ENCODE measurements at regions not wholly inside any gene's neighbourhood (a gene's known extent, or its start where the extent isn't known, plus 50 kb on each side); places are given as distances from the start of the nearest gene placed in this dataset.
"Not testable (repeated sequence)": the region's sequence is repeated elsewhere in the genome, so short reads cannot be mapped to it uniquely, and the experiment has no call there.

GRCh38 chr9:90489066-90489465, 153.6 kb downstream of the DIRAS2 start:
- Histone ChIP-seq H3K9me3 (ENCODE audit: control insufficient read depth, insufficient read depth, low read length) (no peaks in the 10 kb centered on the region), H3K9ac (ENCODE audit: low read depth, low read length) (no peak overlapping the region), H3K36me3 (ENCODE audit: insufficient read depth, low read length) (no peaks in the 10 kb centered on the region), H3K4me1 (ENCODE audit: insufficient read depth, low read length) (no peaks in the 10 kb centered on the region)

GRCh38 chr9:90499761-90500160, 142.9 kb downstream of the DIRAS2 start:
- H3K9ac ChIP-seq (ENCODE audit: low read depth, low read length): no peak overlapping the region
- H3K9me3 ChIP-seq (ENCODE audit: control insufficient read depth, insufficient read depth, low read length): no peaks in the 10 kb centered on the region; the same call in 1 of the 2 replicates
- peaks cover 2% of the 10 kb centered on the region; the same call in 1 of the 2 replicates for H3K36me3 ChIP-seq (ENCODE audit: insufficient read depth, low read length)
- peaks cover 10% of the 10 kb centered on the region; the same call in 1 of the 2 replicates for H3K4me1 ChIP-seq (ENCODE audit: insufficient read depth, low read length)

- H3K9me3 ChIP-seq (ENCODE audit: control insufficient read depth, insufficient read depth, low read length): no peaks in the 10 kb centered on the region; the same call in 1 of the 2 replicates
- H3K4me1 ChIP-seq (ENCODE audit: insufficient read depth, low read length): peaks cover 16% of the 10 kb centered on the region; the same call in 1 of the 2 replicates
- H3K36me3 ChIP-seq (ENCODE audit: insufficient read depth, low read length): peaks cover 2% of the 10 kb centered on the region; the same call in 1 of the 2 replicates
- H3K9ac ChIP-seq (ENCODE audit: low read depth, low read length): no peak overlapping the region
Observed at GRCh38 chr9:90502134-90502533, 140.5 kb downstream of the DIRAS2 start.

- Histone ChIP-seq H3K36me3 (ENCODE audit: insufficient read depth, low read length) (peaks cover 2% of the 10 kb centered on the region; the same call in 1 of the 2 replicates), H3K9me3 (ENCODE audit: control insufficient read depth, insufficient read depth, low read length) (no peaks in the 10 kb centered on the region; the same call in 1 of the 2 replicates), H3K9ac (ENCODE audit: low read depth, low read length) (no peak overlapping the region), H3K4me1 (ENCODE audit: insufficient read depth, low read length) (peaks cover 16% of the 10 kb centered on the region; the same call in 1 of the 2 replicates)
Observed at GRCh38 chr9:90504486-90504885, 138.1 kb downstream of the DIRAS2 start.

- H3K36me3 ChIP-seq (ENCODE audit: insufficient read depth, low read length): peaks cover 2% of the 10 kb centered on the region; the same call in 1 of the 2 replicates
- no peaks in the 10 kb centered on the region; the same call in 1 of the 2 replicates for H3K9me3 ChIP-seq (ENCODE audit: control insufficient read depth, insufficient read depth, low read length)
- no peak overlapping the region for H3K9ac ChIP-seq (ENCODE audit: low read depth, low read length)
- peaks cover 16% of the 10 kb centered on the region; the same call in 1 of the 2 replicates for H3K4me1 ChIP-seq (ENCODE audit: insufficient read depth, low read length)
Observed at GRCh38 chr9:90505695-90506094, 136.9 kb downstream of the DIRAS2 start.

GRCh38 chr9:90506402-90506801, 136.2 kb downstream of the DIRAS2 start:
- not testable (repeated sequence) for H3K9ac ChIP-seq (ENCODE audit: low read depth, low read length); H3K36me3 ChIP-seq (ENCODE audit: insufficient read depth, low read length); H3K9me3 ChIP-seq (ENCODE audit: control insufficient read depth, insufficient read depth, low read length)
- peaks cover 15% of the 10 kb centered on the region; the same call in 1 of the 2 replicates for H3K4me1 ChIP-seq (ENCODE audit: insufficient read depth, low read length)

GRCh38 chr9:90507621-90508020, 135.0 kb downstream of the DIRAS2 start:
- peaks cover 6% of the 10 kb centered on the region; the same call in 1 of the 2 replicates for H3K4me1 ChIP-seq (ENCODE audit: insufficient read depth, low read length)
- no peak overlapping the region for H3K9ac ChIP-seq (ENCODE audit: low read depth, low read length)
- no peaks in the 10 kb centered on the region for H3K9me3 ChIP-seq (ENCODE audit: control insufficient read depth, insufficient read depth, low read length)
- no peaks in the 10 kb centered on the region for H3K36me3 ChIP-seq (ENCODE audit: insufficient read depth, low read length)

GRCh38 chr9:90508940-90509339, 133.7 kb downstream of the DIRAS2 start:
- peaks cover 6% of the 10 kb centered on the region; the same call in 1 of the 2 replicates for H3K4me1 ChIP-seq (ENCODE audit: insufficient read depth, low read length)
- no peaks in the 10 kb centered on the region for H3K36me3 ChIP-seq (ENCODE audit: insufficient read depth, low read length)
- no peaks in the 10 kb centered on the region for H3K9me3 ChIP-seq (ENCODE audit: control insufficient read depth, insufficient read depth, low read length)

GRCh38 chr9:90511711-90512110, 130.9 kb downstream of the DIRAS2 start:
- no peaks in the 10 kb centered on the region for H3K4me1 ChIP-seq (ENCODE audit: insufficient read depth, low read length)
- H3K9ac ChIP-seq (ENCODE audit: low read depth, low read length): no peak overlapping the region
- no peaks in the 10 kb centered on the region for H3K9me3 ChIP-seq (ENCODE audit: control insufficient read depth, insufficient read depth, low read length)
- no peaks in the 10 kb centered on the region for H3K36me3 ChIP-seq (ENCODE audit: insufficient read depth, low read length)

More at GRCh38 chr9:90508940-90509339, 133.7 kb downstream of the DIRAS2 start:
- no peak overlapping the region for H3K9ac ChIP-seq (ENCODE audit: low read depth, low read length)

- no peaks in the 10 kb centered on the region for H3K9me3 ChIP-seq (ENCODE audit: control insufficient read depth, insufficient read depth, low read length)
- H3K4me1 ChIP-seq (ENCODE audit: insufficient read depth, low read length): no peaks in the 10 kb centered on the region
- H3K36me3 ChIP-seq (ENCODE audit: insufficient read depth, low read length): no peaks in the 10 kb centered on the region
- no peak overlapping the region for H3K9ac ChIP-seq (ENCODE audit: low read depth, low read length)
Observed at GRCh38 chr9:90514877-90515276, 127.7 kb downstream of the DIRAS2 start.

GRCh38 chr9:90515510-90515909, 127.1 kb downstream of the DIRAS2 start:
- no peaks in the 10 kb centered on the region for H3K36me3 ChIP-seq (ENCODE audit: insufficient read depth, low read length)
- H3K4me1 ChIP-seq (ENCODE audit: insufficient read depth, low read length): no peaks in the 10 kb centered on the region
- no peaks in the 10 kb centered on the region for H3K9me3 ChIP-seq (ENCODE audit: control insufficient read depth, insufficient read depth, low read length)
- no peak overlapping the region for H3K9ac ChIP-seq (ENCODE audit: low read depth, low read length)

GRCh38 chr9:90517103-90517502, 125.5 kb downstream of the DIRAS2 start:
- no peaks in the 10 kb centered on the region for H3K36me3 ChIP-seq (ENCODE audit: insufficient read depth, low read length)
- no peaks in the 10 kb centered on the region for H3K9me3 ChIP-seq (ENCODE audit: control insufficient read depth, insufficient read depth, low read length)
- H3K9ac ChIP-seq (ENCODE audit: low read depth, low read length): no peak overlapping the region
- H3K4me1 ChIP-seq (ENCODE audit: insufficient read depth, low read length): no peaks in the 10 kb centered on the region

GRCh38 chr9:90521811-90522570, 120.6 kb downstream of the DIRAS2 start:
- no peaks in the 10 kb centered on the region for H3K36me3 ChIP-seq (ENCODE audit: insufficient read depth, low read length)
- H3K4me1 ChIP-seq (ENCODE audit: insufficient read depth, low read length): no peaks in the 10 kb centered on the region
- H3K9me3 ChIP-seq (ENCODE audit: control insufficient read depth, insufficient read depth, low read length): no peaks in the 10 kb centered on the region
- H3K9ac ChIP-seq (ENCODE audit: low read depth, low read length): no peak overlapping the region

GRCh38 chr9:90523958-90524357, 118.7 kb downstream of the DIRAS2 start:
- Histone ChIP-seq H3K9me3 (ENCODE audit: control insufficient read depth, insufficient read depth, low read length) (no peaks in the 10 kb centered on the region), H3K9ac (ENCODE audit: low read depth, low read length) (no peak overlapping the region), H3K36me3 (ENCODE audit: insufficient read depth, low read length) (no peaks in the 10 kb centered on the region), H3K4me1 (ENCODE audit: insufficient read depth, low read length) (no peaks in the 10 kb centered on the region)

- H3K9me3 ChIP-seq (ENCODE audit: control insufficient read depth, insufficient read depth, low read length): no peaks in the 10 kb centered on the region
- no peak overlapping the region for H3K9ac ChIP-seq (ENCODE audit: low read depth, low read length)
- H3K4me1 ChIP-seq (ENCODE audit: insufficient read depth, low read length): no peaks in the 10 kb centered on the region
- no peaks in the 10 kb centered on the region for H3K36me3 ChIP-seq (ENCODE audit: insufficient read depth, low read length)
Observed at GRCh38 chr9:90526386-90526785, 116.2 kb downstream of the DIRAS2 start.

Data from ES-I3 (cell line).